HG03354 (cell line): ENCODE measurements at regions not wholly inside any gene's neighbourhood (a gene's known extent, or its start where the extent isn't known, plus 50 kb on each side); places are given as distances from the start of the nearest gene placed in this dataset.

Experiments
- ATAC-seq: cut with Tn5 transposase; IDR thresholded peaks from one replicate; pipeline ENCODE4 v1.9.1; 2021; ENCODE audit warnings: mild to moderate bottlenecking; ENCODE audit not compliant: unreplicated experiment, poor library complexity, severe bottlenecking

DNA sequence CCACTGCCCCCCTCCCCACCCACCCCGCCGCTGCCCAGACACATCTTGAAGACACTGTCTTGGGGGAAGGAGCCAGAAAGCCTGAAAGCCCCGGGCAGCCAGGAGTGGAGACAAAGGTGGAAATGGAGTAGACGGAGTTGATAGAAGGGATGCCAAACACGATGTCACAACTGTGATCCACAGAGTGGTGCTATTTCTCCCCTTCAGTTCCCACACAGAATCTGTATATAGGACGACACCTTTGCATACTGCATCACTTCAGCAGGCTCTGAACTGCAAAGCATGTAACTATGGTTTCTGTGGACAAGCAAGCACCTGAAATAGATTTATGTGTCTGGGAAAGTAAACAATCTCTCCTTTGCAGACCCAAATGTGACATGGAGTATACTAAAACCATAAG lies 56.4 kb upstream of the F13A1 start:
- no peak for ATAC-seq

DNA sequence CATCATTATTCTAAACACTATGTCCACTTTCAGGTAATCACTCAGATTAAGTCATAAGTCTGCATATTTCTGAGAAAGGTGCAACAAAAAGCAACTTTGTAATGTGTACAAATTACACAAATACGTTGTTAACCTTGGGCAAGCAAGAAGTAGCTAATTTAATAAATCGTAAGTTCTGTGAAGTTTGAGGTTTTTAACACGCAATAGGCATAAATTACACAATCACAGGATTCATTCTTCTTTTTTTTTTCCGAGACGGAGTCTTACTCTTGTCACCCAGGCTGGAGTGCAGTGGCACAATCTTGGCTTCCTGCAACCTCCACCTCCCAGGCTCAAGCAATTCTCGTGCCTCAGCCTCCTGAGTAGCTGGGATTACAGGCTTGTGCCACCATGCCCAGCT lies 57.2 kb upstream of the F13A1 start:
- no peak for ATAC-seq

DNA sequence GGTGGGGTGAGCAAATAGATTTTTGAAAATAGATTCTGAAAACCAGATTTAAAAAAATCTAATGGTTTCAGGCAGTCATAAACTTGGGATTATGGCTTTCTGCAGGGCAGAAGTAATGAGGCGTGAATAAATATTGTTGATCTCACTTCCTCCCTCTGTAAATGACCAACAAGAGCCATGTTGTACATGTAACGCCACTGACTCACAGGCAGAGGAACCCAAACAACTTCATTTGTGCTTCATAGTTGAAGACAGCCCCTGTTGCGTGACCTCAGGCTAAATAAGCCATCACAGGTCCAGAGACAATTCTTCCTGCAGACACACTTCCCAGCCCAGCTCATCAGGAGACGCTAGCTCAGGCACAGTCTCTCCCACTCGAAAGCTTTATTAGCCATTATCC lies 59.1 kb upstream of the F13A1 start:
- ATAC-seq, result peak; percentile 82

DNA sequence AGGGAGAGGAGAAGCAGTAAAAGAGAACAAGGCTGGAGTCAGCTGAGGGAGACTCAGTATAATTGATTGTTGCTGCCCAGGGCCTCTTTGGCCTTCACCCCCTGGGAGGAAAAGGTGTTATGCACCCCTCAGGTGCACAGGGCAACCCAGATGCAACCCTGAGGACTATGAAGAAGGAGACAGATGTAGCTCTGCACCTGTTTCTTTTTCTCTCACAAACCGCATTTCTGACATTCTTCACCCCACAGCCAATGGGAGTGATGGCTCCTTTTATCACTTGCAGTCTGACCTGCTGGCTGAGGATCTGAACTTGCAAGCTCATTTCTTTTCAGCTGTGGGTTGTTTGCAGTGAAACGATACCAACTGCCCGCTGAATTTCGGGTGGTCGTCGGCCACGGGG lies 64.1 kb upstream of the F13A1 start:
- no peak for ATAC-seq

DNA sequence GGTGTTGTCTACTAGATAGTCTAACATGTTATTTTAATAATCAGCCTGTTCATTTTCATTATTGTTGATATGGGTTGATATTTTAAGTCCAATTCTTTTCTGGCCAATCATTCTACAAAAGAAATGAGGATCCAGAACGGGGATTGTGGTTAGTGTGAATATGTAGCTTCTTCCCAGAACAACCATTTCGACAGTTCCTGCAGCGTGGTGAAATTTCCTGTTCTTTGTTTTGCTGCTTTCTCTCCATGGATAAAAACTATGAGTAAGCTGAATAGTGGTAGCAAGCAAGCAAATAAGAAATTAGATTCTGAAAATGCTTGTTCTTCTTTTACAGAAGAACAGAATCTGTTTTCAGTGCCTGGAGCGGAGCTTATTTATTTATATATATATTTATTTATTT lies 65.5 kb upstream of the F13A1 start:
- ATAC-seq, result no peak

DNA sequence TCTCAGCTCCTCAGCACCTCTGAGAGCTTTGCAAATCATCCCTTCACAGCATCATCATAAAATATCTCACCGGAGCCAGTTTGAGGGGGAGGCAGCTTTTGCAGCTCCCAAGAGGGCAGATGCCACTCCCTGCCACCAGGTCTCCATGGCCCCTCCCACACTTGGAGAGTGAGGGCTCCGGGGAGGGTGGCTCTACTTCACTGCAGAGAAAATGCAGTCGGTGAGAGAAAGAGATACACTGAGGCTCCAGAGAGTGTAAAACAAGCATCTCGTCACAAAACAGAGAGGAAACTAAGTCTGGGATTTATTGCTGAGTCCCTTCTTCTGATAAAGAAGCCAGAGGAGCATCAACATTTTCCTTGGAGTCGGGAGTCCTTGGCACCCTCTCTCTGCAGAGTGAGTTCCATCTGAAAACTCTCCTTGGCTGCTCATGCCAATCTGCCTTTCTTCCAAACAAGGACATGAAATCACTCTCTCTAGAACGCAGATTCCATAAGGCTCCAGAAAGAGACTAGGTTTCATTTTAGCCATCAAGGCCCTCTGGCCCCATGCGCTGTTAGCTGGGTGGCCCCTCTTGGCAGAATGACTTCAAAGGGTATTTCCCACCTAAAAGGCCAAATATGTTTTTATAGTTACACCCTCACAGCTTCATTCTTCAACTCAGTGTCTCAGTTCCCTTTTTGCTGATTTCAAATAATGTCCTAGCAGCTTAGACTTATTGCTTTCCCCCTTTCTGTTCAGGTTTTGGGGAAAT lies 70.6 kb upstream of the F13A1 start:
- peak; percentile 64 for ATAC-seq

DNA sequence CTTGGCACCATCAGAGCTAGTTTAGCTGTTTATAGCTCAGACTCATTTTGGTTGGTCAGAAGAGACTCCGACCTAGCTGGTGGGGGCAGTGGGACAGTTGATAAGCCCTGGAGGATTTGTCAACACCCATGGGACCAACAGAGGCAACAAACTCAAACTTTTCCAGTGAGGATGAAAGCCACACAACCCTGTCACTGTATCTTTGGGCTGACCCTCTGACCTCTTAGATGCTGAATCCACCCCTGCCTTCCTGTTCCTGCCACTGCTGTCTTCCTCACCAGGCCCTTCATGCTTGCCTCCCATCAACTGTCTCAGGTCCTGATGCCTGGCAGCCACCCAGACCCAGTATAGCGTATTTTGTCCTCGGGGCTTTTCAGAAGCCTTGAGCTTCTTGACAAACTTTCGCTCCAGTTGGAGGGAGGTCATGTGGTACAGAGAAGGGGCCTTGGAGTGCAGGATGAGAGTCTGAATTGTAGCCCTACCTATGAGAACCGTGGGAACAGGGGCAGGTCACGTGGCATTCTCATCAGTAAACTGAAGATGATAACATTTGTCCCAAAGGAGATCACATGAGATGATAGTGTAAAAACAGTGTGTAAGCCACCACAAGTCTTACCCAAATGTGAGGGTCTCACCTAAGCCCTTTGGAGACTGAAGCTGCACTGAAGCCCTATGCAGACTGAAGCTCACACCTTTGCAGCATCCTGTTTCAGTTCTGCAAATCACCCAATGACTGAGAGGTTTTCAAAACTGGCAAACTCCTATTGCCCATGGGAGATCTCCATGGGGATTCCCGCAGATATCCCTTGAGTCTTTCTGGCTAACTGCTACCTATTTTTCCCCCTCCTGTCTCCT lies 72.0 kb upstream of the F13A1 start:
- peak; percentile 76 for ATAC-seq

DNA sequence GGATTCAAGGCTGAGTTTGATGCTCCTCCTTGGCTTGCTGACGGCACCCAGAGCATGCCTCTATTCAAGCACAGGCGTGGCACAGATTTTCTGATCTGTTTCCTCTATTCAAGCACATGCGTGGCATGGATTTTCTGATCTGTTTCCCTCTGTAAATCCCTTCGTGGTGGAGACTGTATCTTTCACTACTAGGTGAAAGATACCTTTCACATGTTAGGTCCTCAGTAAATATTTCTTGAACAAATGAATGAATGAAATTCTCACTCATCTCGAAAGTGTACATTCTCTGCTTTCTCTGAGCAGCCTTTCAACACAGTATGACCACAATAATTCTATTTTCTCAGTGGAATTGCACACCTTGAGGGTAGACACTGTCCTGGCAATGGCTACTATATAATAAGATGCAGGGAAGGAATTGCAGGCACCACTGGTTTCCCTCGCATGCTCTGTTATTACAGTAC lies 72.6 kb upstream of the F13A1 start:
- ATAC-seq, result peak; percentile 27

DNA sequence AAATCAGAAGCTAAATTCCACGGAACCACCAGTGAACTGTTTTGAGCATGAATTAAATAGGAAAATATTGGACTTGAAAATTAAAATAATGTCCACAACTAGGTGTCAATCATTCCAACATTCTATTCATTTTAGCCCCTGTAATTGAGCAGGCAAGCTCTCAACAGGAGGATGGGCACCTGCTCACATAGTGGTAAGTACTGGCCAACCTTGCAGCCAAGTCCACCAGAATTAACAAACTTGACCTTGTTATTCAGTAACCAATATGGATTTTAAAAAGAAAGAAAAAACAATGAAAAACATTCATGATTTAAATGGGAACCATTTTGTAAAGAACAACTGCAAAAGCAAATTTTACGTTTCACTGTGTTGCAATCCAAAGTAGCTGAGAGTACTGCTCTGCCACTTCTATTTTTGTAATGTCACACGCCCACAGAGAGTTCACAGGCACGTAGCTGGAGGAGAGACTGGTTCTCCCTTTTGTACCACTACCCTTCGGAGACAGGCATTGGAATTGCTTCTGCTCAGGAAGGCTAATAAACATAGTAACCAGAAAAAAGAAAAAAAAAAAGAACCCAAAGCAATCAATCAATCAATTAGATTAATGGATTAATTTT lies 75.2 kb upstream of the F13A1 start:
- ATAC-seq, result no peak

DNA sequence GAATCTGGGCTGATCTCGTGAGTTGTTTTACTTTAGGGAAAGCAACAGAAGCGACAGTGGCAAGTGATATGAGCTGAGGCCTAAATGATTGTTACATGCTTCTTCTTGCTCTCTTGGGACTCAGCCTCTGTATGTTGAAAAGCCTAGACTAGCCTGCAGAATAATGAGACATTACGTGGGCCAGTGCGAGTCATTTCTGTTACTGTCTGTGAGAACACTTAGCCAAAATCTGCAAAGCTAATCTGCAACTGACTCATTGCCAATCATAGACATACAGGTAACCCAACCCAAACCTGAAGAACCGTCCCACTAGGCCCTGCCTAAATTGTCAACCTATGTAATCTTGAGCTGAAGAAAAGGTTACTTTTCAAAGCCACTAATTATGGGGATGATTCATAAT lies 77.4 kb upstream of the F13A1 start:
- ATAC-seq, result no peak

DNA sequence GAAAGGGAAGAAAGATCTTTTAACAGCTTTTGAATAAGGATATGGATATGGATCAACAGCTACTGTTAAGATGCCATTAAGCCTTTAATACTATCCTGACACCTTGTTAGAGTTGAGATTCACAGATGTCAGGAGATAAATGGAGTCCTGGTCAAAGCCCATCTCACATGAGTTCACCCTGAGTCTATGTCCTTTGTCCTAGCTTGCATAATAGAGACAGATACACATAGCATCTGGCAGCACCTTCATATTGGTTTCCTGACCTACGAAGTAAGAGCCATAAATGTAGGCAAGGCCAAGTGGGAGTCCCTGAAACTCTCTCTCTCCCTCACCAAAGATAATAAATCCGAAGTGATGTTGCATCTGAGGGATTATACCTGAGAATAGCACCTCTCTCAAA lies 79.1 kb upstream of the F13A1 start:
- ATAC-seq, result no peak

DNA sequence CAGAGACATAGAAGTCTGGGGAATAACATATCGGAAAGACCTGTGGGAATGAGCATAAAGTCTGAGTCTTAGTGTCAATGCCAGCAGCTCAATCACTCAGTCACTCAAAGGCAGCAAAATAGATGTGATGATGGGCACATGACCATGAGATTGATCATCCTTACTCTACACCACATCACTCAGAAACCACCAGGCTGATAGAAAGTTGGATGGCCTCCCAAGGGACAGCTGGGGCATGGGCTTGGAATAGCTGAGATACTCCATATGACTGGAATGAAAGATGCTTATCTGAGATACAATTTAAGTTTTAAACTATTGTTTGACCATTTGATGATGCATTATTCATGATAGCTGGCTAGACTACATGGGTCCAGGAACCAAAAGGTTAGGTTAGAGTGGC lies 80.9 kb upstream of the F13A1 start:
- no peak for ATAC-seq

DNA sequence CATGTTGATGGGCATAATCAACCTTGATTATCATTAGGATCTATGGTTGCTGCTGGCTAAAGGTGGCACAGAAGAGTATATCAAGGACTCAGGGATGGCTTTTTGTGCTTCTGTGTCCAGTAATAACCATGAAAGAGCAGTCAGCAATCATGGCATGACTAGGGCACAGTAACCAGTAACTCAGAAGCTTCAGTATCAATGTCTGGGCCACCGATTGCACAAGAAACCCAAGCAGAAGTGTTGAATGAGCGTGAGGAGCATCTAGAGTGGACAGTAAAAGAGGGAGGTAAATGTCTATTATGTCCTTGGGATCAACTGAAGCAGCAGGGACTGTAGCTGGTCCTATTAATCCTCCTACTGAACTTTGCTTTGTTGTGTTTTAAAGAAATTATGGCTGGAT lies 81.5 kb upstream of the F13A1 start:
- ATAC-seq, result no peak

DNA sequence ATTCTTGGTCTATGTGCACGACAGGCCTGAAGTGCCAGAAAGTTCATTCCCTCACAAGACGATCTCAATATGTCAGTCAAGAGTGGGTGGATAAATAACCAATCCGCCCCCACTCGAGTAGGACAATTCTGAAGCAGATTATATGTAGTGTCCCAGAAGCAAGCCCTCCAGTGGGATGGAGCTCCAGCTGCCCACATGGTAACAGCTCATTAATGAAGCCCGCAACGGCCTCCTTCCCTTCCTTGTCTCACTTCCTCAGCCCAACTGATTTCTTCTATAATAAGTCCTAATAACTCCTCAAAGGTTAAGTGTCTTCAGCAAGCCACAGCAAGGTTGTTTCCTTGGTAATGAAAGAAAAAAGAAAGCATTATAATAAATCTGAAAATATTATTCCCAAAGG lies 82.1 kb upstream of the F13A1 start:
- ATAC-seq, result no peak

DNA sequence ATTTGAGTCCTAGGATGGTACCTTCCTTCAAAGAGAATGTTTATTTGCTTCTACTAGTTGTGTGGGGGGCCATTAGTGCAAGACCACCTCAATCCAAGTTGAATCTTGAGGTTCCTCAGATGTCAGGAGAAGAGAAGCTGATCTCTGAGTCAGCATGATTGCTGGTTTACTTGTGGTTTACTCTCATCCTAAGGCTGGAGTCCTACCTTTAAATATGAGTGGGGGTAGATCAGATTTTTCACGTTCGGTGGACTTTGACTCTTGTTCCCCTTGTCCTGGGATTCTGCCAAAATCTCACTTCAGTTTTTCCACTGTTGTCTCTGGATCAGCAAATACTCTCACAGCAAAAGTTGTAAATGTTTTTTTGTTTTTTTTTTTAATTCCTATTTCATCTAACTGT lies 84.6 kb upstream of the F13A1 start:
- ATAC-seq, result no peak

DNA sequence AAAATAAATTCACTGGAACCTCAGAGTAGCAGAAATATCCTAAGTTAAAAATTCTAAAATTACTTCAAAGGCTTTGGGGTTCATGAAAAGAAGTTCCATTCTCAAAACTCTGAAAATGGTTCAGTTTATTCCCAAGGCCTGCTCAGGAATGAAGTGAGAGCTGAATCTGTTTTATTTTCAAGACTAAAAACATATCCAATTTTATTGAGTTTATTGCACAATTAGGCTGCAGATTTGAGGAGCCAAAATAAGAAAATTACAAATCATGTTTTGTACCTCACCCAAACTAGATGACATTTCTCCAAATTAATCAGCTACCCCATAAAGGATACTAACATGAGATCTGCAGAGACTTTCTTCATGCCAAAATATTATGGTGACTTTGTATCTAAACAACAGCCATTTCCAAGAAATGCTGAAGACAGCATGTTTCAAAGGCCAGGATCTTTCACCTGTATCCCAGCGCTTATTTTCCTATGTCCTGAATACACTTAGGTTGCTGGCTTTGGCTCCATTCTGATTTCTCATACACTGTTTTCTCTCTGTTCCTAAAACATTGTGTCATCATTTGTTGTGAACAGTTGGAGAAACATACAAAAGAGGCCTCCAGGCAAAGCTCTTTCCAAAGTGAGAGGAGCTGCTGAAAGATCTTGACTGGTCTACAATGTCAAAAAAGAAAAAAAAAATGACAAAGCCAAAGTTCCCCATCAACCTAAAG lies 85.7 kb upstream of the F13A1 start:
- ATAC-seq, result no peak

DNA sequence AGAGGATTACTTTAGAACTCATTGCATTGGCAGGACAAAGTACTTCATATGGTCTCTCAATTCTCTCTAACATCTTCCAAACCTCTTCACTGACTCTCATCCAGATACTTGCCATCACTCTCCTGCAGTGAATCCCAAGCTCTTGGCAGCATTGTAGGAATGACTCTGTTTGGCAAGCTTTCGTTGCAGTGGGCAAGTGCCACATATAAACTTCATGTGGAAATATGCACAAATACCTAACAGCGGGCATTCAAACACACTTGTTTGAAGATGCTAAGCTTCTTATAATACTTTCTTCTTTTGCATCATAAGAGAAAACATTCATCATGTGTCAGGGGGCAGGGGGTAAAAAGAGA lies 86.2 kb upstream of the F13A1 start:
- no peak for ATAC-seq

DNA sequence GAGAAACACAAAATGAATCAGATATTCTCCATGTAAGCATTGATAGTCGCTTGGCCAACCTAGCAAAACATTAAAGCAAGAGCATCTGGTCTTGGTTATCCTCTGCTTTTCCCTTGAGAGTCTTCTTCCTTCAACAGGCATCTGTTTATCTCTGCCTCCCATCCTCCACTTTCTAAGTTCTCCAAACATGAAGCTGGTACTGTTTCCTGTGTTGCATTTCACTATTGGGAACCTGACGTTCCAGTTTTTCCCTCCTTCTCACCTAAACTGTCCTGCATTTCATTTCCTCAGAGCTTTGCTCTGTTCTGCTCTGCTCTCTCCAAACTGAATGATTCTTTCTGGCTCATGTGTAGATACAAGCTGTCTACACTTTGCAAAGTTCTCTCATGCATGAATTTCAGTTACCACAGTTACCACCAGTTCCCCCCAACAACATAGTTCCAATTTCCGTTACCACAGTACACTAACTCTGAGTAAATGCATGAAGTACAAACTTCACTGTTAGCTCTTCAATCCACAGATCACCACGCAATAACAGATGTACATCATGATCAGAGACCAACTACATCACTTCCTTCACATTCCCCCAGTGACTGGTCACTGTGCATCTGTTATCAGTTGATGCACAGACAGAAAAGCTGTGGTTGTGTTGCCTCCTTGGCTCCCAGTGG lies 86.7 kb upstream of the F13A1 start:
- peak; percentile 96 for ATAC-seq

DNA sequence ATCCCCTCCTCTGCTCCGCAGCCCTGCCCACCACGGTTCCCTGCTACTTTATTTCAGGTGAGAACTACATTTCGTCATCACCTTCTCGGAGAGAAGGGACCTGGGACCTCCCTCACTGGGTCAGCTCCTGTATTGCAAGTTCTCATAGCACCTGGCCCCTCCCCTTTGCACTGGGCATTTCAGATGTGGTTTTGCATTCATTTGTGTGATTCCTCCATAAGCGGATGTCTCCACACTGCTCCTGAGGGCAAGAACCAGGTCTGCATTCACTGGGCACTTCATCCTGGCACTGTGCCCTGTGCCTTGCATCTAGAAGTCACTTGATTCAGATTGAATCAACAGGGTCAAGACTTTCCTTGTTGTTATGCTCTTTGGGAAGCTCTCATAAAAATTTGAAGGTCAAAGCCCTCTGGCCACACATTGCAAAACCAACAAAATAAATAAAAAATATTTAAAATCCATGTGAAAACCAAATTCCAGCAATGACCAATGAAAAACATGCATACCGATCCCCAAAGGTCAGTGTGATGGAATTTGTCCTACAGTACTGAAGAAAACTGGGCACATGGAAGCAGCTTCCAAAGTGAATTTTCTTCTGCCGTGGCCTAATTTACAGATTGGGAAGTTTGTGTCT lies 89.1 kb upstream of the F13A1 start:
- no peak for ATAC-seq
